HEK293 (cell line): ENCODE measurements at regions not wholly inside any gene's neighbourhood (a gene's known extent, or its start where the extent isn't known, plus 50 kb on each side); places are given as distances from the start of the nearest gene placed in this dataset.

Experiments
- CTCF ChIA-PET: fragments of 350-600 bp; formaldehyde crosslinking; extraction: SDS; loops from one replicate; lab custom pipeline; 2021; ENCODE audit warnings: antibody characterized with exemption; lab: Yijun Ruan, JAX
- POLR2A ChIA-PET: fragments of 300-600 bp; formaldehyde crosslinking; extraction: SDS; loops from one replicate; lab custom pipeline; 2020; ENCODE audit warnings: antibody characterized with exemption, inconsistent platforms; lab: Yijun Ruan, JAX
- H3K27ac ChIP-seq: fragments of 200-500 bp; sonication (Bioruptor generic); 2 replicates; pipeline ENCODE4 v1.5.1; 2014; ENCODE audit warnings: low read depth, low read length, control low read depth, inconsistent platforms; ENCODE audit errors: extremely low read depth
- H3K36me3 ChIP-seq, 2 experiments: fragments of 200-500 bp in 1 of 2; sonication (Bioruptor generic) in 1 of 2; 1 replicate in 1 of 2; 2 replicates in 1 of 2; pipeline ENCODE4 v1.5.1; 2014 to 2017; ENCODE audit warnings: inconsistent platforms in 2 of 2, low read length in 2 of 2; ENCODE audit not compliant: control insufficient read depth in 2 of 2, insufficient read depth in 1 of 2
- H3K4me1 ChIP-seq: fragments of 200-500 bp; sonication (Bioruptor generic); 2 replicates; pipeline ENCODE4 v1.5.1; 2014; ENCODE audit warnings: mild to moderate bottlenecking, low read length, inconsistent platforms; ENCODE audit not compliant: control insufficient read depth, insufficient read depth
- H3K4me3 ChIP-seq: 2 replicates; pipeline ENCODE4 v1.5.1; 2011; ENCODE audit warnings: low read depth, mild to moderate bottlenecking, control low read depth, low read length, moderate library complexity
- H3K9me3 ChIP-seq: fragments of 200-500 bp; sonication (Bioruptor generic); 2 replicates; pipeline ENCODE4 v1.5.1; 2014; ENCODE audit warnings: low read depth, low read length, inconsistent platforms; ENCODE audit not compliant: control insufficient read depth, insufficient read depth
- EGR2 ChIP-seq: fragments of 450-650 bp; formaldehyde crosslinking; IDR thresholded peaks from 2 replicates; pipeline ENCODE4 v1.5.1; 2016; ENCODE audit warnings: low read depth, missing biosample characterization, missing genetic modification characterization
- KLF7 ChIP-seq: fragments of 450-650 bp; formaldehyde crosslinking; IDR thresholded peaks from 2 replicates; pipeline ENCODE4 v1.5.1; 2016; ENCODE audit warnings: missing biosample characterization, missing genetic modification characterization, borderline replicate concordance
- OSR2 ChIP-seq: fragments of 450-650 bp; formaldehyde crosslinking; IDR thresholded peaks from 2 replicates; pipeline ENCODE4 v1.5.1; 2016; ENCODE audit warnings: missing biosample characterization, missing genetic modification characterization
- ZBTB17 ChIP-seq: fragments of 450-650 bp; formaldehyde crosslinking; IDR thresholded peaks from 2 replicates; pipeline ENCODE4 v1.5.1; 2016; ENCODE audit warnings: missing biosample characterization, missing genetic modification characterization
- ZNF10 ChIP-seq: fragments of 450-650 bp; formaldehyde crosslinking; IDR thresholded peaks from 2 replicates; pipeline ENCODE4 v1.5.1; 2017; ENCODE audit warnings: missing biosample characterization, missing genetic modification characterization
- ZNF146 ChIP-seq: fragments of 450-650 bp; formaldehyde crosslinking; IDR thresholded peaks from 2 replicates; pipeline ENCODE4 v1.5.1; 2016; ENCODE audit warnings: missing biosample characterization, missing genetic modification characterization
- ZNF202 ChIP-seq: fragments of 450-650 bp; formaldehyde crosslinking; IDR thresholded peaks from 2 replicates; pipeline ENCODE4 v1.5.1; 2016; ENCODE audit warnings: missing biosample characterization, missing genetic modification characterization, borderline replicate concordance
- ZNF239 ChIP-seq: fragments of 450-650 bp; formaldehyde crosslinking; IDR thresholded peaks from 2 replicates; pipeline ENCODE4 v1.5.1; 2016; ENCODE audit warnings: missing biosample characterization, missing genetic modification characterization
- ZNF302 ChIP-seq: fragments of 450-650 bp; formaldehyde crosslinking; IDR thresholded peaks from 2 replicates; pipeline ENCODE4 v1.5.1; 2016; ENCODE audit warnings: missing biosample characterization, missing genetic modification characterization, low read depth
- ZNF510 ChIP-seq: fragments of 450-650 bp; formaldehyde crosslinking; IDR thresholded peaks from 2 replicates; pipeline ENCODE4 v1.5.1; 2018; ENCODE audit warnings: mild to moderate bottlenecking, missing genetic modification characterization, missing biosample characterization; ENCODE audit not compliant: insufficient replicate concordance
- ZNF560 ChIP-seq: fragments of 450-650 bp; formaldehyde crosslinking; IDR thresholded peaks from 2 replicates; pipeline ENCODE4 v1.5.1; 2017; ENCODE audit warnings: missing biosample characterization, missing genetic modification characterization, borderline replicate concordance
- ZNF664 ChIP-seq: fragments of 450-650 bp; formaldehyde crosslinking; IDR thresholded peaks from 2 replicates; pipeline ENCODE4 v1.5.1; 2016; ENCODE audit warnings: missing biosample characterization, missing genetic modification characterization
- ZNF701 ChIP-seq: fragments of 450-650 bp; formaldehyde crosslinking; IDR thresholded peaks from 2 replicates; pipeline ENCODE4 v1.5.1; 2016; ENCODE audit warnings: missing biosample characterization, missing genetic modification characterization
- ZNF76 ChIP-seq: fragments of 450-650 bp; formaldehyde crosslinking; IDR thresholded peaks from 2 replicates; pipeline ENCODE4; 2016; ENCODE audit warnings: low read depth, missing biosample characterization, missing genetic modification characterization, borderline replicate concordance
- TF ChIP-seq, protein P1 (sequence below): sonication (generic); formaldehyde crosslinking; IDR thresholded peaks from 2 replicates; pipeline ENCODE4 v1.8.1; 2022; ENCODE audit warnings: mild to moderate bottlenecking, moderate library complexity, missing genetic modification reagents
- TF ChIP-seq, protein P2 (sequence below): fragments of 450-650 bp; formaldehyde crosslinking; IDR thresholded peaks from 2 replicates; pipeline ENCODE4 v1.5.1; 2016; ENCODE audit warnings: missing biosample characterization, missing genetic modification characterization, borderline replicate concordance
- TF ChIP-seq, protein P3 (sequence below): fragments of 450-650 bp; formaldehyde crosslinking; IDR thresholded peaks from 2 replicates; pipeline ENCODE4 v1.5.1; 2016; ENCODE audit warnings: missing biosample characterization, missing genetic modification characterization
- TF ChIP-seq, protein P4 (sequence below): fragments of 450-650 bp; formaldehyde crosslinking; IDR thresholded peaks from 2 replicates; pipeline ENCODE4 v1.5.1; 2017; ENCODE audit warnings: missing biosample characterization, missing genetic modification characterization
- TF ChIP-seq, protein P5 (sequence below): fragments of 450-650 bp; formaldehyde crosslinking; IDR thresholded peaks from 2 replicates; pipeline ENCODE4 v1.5.1; 2016; ENCODE audit warnings: missing biosample characterization, missing genetic modification characterization
- TF ChIP-seq, protein P6 (sequence below): fragments of 450-650 bp; formaldehyde crosslinking; IDR thresholded peaks from 2 replicates; pipeline ENCODE4 v1.5.1; 2016; ENCODE audit warnings: missing biosample characterization, missing genetic modification characterization

DNA sequence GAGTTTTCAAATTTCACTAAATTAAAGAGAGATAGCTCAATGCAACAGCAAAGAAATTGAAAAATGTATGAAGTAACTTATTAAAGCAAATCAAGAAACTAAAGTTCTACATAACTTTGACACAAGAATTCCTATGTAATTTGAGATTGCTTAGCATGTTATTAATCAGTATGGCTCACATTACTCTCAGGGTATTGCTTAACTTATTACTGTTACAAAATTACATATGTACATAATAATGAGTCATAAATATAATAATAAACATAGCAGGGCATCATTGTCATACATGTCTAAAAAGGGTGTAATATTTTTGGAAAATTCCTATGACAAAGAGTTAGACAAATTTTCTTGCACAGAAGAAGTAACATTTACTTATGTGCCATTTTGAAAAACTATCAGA, 75.0 kb downstream of the ZWINT start:
- ChIA-PET CTCF (no interaction called here), POLR2A (no interaction called here)
- Histone ChIP-seq H3K4me1 (no peaks in the 10 kb centered on the region), H3K27ac (no peak overlapping the region), H3K9me3 (no peaks in the 10 kb centered on the region), H3K36me3 (no peaks in the 10 kb centered on the region), H3K4me3 (no peak overlapping the region)
- no peak for TF ChIP-seq ZNF302 (tag by site-specific recombination)
- no peak for TF ChIP-seq ZBTB17 (tag by site-specific recombination)
- no peak for TF ChIP-seq OSR2 (tag by site-specific recombination)
- TF ChIP-seq, protein P1, sequence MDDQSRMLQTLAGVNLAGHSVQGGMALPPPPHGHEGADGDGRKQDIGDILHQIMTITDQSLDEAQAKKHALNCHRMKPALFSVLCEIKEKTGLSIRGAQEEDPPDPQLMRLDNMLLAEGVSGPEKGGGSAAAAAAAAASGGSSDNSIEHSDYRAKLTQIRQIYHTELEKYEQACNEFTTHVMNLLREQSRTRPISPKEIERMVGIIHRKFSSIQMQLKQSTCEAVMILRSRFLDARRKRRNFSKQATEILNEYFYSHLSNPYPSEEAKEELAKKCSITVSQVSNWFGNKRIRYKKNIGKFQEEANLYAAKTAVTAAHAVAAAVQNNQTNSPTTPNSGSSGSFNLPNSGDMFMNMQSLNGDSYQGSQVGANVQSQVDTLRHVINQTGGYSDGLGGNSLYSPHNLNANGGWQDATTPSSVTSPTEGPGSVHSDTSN: no peak
- TF ChIP-seq, protein P2, sequence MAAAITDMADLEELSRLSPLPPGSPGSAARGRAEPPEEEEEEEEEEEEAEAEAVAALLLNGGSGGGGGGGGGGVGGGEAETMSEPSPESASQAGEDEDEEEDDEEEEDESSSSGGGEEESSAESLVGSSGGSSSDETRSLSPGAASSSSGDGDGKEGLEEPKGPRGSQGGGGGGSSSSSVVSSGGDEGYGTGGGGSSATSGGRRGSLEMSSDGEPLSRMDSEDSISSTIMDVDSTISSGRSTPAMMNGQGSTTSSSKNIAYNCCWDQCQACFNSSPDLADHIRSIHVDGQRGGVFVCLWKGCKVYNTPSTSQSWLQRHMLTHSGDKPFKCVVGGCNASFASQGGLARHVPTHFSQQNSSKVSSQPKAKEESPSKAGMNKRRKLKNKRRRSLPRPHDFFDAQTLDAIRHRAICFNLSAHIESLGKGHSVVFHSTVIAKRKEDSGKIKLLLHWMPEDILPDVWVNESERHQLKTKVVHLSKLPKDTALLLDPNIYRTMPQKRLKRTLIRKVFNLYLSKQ (tag by site-specific recombination): no peak
- no peak for TF ChIP-seq EGR2 (tag by site-specific recombination)

DNA sequence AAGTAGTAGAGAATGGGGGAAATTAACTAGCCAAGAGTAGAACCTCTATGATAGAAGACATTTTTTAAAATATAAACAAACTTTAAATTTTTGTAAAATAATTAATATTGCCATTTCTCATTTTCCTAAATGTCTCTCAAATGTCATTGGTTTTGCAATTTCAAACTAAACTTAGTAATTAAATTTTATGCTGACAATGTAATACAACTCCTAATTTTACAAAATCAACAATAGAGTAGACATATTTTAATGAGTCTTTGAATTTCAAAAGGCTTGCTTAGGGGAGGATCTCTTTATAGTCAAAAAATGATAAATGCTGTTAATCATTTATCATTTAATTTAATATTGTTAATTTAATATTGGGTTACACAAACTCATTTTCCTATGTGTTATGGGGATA, 81.8 kb downstream of the ZWINT start:
- TF ChIP-seq ZNF202 (tag by site-specific recombination) (no peak), ZNF10 (no peak), OSR2 (tag by site-specific recombination) (no peak), ZNF701 (tag by site-specific recombination) (no peak), ZNF239 (tag by site-specific recombination) (no peak), KLF7 (tag by site-specific recombination) (no peak), ZNF146 (tag by site-specific recombination) (no peak), ZNF664 (tag by site-specific recombination) (no peak)
- TF ChIP-seq, protein P3, sequence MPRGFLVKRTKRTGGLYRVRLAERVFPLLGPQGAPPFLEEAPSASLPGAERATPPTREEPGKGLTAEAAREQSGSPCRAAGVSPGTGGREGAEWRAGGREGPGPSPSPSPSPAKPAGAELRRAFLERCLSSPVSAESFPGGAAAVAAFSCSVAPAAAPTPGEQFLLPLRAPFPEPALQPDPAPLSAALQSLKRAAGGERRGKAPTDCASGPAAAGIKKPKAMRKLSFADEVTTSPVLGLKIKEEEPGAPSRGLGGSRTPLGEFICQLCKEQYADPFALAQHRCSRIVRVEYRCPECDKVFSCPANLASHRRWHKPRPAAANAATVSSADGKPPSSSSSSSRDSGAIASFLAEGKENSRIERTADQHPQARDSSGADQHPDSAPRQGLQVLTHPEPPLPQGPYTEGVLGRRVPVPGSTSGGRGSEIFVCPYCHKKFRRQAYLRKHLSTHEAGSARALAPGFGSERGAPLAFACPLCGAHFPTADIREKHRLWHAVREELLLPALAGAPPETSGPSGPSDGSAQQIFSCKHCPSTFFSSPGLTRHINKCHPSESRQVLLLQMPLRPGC (tag by site-specific recombination): no peak
- TF ChIP-seq, protein P4, sequence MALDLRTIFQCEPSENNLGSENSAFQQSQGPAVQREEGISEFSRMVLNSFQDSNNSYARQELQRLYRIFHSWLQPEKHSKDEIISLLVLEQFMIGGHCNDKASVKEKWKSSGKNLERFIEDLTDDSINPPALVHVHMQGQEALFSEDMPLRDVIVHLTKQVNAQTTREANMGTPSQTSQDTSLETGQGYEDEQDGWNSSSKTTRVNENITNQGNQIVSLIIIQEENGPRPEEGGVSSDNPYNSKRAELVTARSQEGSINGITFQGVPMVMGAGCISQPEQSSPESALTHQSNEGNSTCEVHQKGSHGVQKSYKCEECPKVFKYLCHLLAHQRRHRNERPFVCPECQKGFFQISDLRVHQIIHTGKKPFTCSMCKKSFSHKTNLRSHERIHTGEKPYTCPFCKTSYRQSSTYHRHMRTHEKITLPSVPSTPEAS (tag by site-specific recombination): no peak
- H3K27ac ChIP-seq: no peak overlapping the region
- POLR2A ChIA-PET: no interaction called here
- CTCF ChIA-PET: no interaction called here
- H3K9me3 ChIP-seq: no peaks in the 10 kb centered on the region
- H3K4me1 ChIP-seq: no peaks in the 10 kb centered on the region
- no peaks in the 10 kb centered on the region for H3K36me3 ChIP-seq
- no peak overlapping the region for H3K4me3 ChIP-seq

DNA sequence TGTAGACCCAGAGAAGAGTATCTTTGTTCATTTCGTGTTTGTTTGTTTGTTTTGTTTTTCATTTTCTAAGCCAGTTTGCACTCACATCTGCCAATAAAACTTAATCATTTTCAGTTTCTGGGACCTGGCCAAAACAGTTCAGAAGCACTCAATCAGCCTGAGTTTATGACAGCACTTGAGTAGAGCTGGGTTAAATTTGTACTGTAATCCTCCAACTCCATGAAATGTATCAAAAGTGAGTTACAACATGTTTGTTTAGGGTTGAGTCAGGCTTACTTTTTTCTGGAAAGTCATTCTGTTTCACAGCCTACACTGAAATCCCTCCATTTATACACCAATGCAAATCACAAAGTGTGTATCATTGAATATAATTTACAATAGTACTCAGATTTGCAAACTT, 91.9 kb downstream of the ZWINT start:
- POLR2A ChIA-PET: no interaction called here
- Histone ChIP-seq H3K9me3 (no peaks in the 10 kb centered on the region), H3K4me3 (no peak overlapping the region), H3K27ac (no peak overlapping the region), H3K4me1 (no peaks in the 10 kb centered on the region), H3K36me3 (no peaks in the 10 kb centered on the region)
- CTCF ChIA-PET: no interaction called here
- TF ChIP-seq, protein P5, sequence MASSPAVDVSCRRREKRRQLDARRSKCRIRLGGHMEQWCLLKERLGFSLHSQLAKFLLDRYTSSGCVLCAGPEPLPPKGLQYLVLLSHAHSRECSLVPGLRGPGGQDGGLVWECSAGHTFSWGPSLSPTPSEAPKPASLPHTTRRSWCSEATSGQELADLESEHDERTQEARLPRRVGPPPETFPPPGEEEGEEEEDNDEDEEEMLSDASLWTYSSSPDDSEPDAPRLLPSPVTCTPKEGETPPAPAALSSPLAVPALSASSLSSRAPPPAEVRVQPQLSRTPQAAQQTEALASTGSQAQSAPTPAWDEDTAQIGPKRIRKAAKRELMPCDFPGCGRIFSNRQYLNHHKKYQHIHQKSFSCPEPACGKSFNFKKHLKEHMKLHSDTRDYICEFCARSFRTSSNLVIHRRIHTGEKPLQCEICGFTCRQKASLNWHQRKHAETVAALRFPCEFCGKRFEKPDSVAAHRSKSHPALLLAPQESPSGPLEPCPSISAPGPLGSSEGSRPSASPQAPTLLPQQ (tag by site-specific recombination): no peak
- TF ChIP-seq ZNF510 (no peak), ZNF76 (tag by site-specific recombination) (no peak), ZNF560 (tag by site-specific recombination) (no peak)
- TF ChIP-seq, protein P6, sequence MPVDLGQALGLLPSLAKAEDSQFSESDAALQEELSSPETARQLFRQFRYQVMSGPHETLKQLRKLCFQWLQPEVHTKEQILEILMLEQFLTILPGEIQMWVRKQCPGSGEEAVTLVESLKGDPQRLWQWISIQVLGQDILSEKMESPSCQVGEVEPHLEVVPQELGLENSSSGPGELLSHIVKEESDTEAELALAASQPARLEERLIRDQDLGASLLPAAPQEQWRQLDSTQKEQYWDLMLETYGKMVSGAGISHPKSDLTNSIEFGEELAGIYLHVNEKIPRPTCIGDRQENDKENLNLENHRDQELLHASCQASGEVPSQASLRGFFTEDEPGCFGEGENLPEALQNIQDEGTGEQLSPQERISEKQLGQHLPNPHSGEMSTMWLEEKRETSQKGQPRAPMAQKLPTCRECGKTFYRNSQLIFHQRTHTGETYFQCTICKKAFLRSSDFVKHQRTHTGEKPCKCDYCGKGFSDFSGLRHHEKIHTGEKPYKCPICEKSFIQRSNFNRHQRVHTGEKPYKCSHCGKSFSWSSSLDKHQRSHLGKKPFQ (tag by site-specific recombination): no peak
